Renal cortical epithelial cell (primary cell): ENCODE measurements at regions not wholly inside any gene's neighbourhood (a gene's known extent, or its start where the extent isn't known, plus 50 kb on each side); places are given as distances from the start of the nearest gene placed in this dataset.
"Not testable (repeated sequence)": the region's sequence is repeated elsewhere in the genome, so short reads cannot be mapped to it uniquely, and the experiment has no call there.

ENCODE experiments used
- DNase-seq: peaks from one replicate; pipeline ENCODE4 v3.0.0-alpha.2; 2011; ENCODE audit warnings: low read depth

GRCh38 chr17:34740565-34741520 lies 161.5 kb downstream of the TMEM132E start:
- no peak for DNase-seq

DNA sequence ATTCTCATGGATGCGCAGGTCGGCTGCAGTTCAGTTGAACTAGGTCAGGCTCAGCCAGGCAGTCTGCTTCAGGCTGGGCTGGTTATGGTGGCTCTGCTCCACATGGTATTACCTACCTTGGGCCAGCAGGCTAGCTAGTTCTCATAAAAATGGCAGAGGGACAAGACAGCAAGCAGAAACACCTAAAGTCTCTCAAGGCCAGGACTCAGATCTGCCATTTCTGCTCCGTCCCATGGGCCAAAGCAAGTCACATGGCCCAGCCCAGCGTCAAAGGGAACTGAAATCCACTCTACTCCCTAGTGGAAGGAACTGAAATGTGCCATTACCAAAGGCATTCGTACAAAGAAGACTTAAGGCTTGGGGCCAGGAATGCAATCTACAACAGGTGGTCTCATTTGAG lies 160.0 kb downstream of the TMEM132E start:
- DNase-seq, result no peak

GRCh38 chr17:34737673-34738072 lies 158.3 kb downstream of the TMEM132E start:
- DNase-seq, result not testable (repeated sequence)

DNA sequence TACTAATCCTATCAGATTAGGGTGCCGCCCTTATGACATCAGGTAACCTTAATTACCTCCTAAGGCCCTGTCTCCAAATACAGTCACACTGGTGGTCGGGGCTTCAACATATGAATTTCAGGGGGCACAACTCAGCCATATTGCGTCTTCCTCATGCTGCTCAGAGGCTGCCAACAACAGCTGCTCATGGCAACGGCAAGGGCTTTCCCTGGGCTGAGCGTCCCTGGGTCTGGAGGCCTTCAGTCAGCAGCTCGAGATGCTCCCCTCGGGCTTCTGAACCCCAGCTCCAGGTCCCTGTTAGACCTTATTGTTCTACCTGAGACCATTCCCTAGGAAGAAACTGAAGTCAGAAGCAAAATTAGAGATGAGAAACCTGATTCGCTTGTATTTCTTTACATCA lies 157.2 kb downstream of the TMEM132E start:
- no peak for DNase-seq

DNA sequence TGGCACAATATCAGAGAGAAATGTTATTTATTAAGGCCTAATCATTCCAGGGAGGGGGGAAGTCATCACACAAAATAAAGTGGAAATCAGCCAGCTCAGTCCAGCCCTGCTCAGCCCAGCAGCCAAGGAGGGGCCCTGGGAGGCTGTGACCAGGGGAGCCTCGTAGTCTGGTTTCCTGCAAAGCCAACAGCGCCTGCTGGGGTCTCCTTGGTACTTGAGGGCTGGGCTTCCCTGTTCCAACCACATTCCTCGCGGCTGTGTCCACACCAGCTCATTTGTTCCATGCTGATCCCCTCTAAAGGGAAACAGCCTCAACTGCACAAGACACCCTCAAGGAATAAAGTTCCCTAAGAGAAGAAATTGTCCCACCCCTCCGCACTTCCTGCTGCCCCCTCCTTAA lies 154.0 kb downstream of the TMEM132E start:
- DNase-seq, result no peak

DNA sequence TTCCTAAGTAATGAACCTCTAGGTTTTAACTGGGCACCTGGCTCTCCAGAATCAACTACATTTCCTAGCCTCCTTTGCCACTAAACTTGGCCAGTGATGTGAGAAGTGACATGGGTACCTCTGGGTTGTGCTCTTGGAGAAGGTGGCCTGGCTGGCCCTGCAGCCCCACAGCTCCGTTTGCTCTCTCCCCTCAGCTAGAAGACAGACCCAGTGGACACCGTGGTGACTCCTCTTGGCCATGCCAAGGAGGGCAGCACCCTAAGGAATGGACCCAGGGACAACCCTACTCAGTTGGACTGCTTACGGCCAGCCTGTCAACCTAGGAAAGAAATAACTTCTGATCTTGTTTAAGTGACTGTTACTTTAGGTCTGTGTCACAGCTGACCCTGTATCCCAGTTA lies 151.4 kb downstream of the TMEM132E start:
- no peak for DNase-seq

- no peak for DNase-seq
Observed at GRCh38 chr17:34728771-34729310, 149.5 kb downstream of the TMEM132E start.

- DNase-seq, result no peak
Observed at GRCh38 chr17:34727601-34728000, 148.2 kb downstream of the TMEM132E start.

- DNase-seq, result no peak
Observed at GRCh38 chr17:34726536-34727384, 147.4 kb downstream of the TMEM132E start.

GRCh38 chr17:34725725-34726124 lies 146.3 kb downstream of the TMEM132E start:
- DNase-seq, result no peak

- no peak for DNase-seq
Observed at GRCh38 chr17:34725008-34725407, 145.6 kb downstream of the TMEM132E start.

DNA sequence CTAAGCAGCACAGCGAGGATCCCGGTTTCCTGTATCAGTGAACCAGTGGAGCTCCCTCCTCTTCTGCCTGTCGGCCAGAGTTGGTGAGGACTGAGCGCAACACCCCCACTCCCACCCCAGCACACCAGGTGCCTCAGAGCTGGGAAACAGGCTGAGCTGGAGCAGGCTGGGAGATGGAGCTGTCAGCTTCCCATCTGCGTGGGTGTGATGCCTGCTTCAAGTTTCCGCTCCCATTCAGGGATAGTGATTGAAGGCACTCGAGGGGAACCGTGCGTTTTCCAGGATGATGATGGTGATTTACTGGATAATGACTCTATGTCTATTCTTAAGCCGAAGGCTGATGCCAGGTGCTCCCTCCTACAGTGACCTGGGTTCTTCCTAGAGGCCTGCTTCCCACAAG lies 144.5 kb downstream of the TMEM132E start:
- DNase-seq, result no peak

DNA sequence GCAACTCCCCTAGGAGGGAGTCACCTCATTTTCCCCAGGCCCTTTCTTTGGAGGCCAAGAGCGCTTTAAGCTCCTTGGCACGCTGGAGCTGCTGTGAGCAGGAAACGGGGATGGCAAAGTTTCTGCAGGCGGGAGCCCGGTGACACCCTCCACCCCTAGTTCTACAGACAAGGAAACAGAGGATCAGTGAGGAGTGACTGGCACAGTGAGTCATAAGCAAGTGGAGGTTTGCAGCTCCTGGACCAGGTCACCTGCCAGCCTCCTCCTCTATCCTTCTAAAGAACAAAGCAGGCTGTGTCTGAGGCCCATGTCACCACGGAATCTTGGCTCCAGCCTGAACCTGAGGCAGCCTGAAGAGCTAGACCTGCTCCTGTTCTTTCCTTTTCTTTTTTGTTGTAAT lies 141.9 kb downstream of the TMEM132E start:
- peak; percentile 16 for DNase-seq

GRCh38 chr17:34720760-34721159 lies 141.4 kb downstream of the TMEM132E start:
- peak; percentile 24 for DNase-seq

DNA sequence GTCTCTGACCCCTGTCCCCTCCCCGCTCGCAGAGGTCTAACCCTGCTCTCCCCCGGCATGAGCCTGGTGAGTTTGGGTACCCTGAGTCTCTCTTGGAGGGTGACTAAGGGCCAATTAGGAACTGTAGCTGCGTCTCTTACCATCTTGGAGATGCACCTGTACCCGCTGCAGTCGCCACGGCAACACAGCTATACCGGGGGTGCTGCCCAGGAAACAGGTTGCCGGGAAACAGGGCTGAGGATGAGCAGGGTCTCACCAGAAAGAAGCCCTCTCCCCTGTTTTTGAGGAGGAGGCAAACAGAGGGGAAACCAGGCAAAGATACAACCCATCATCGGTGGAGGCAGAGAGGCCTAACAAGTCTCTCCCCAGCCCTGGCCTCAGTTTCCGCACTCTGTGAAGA lies 140.2 kb downstream of the TMEM132E start:
- DNase-seq, result no peak

DNA sequence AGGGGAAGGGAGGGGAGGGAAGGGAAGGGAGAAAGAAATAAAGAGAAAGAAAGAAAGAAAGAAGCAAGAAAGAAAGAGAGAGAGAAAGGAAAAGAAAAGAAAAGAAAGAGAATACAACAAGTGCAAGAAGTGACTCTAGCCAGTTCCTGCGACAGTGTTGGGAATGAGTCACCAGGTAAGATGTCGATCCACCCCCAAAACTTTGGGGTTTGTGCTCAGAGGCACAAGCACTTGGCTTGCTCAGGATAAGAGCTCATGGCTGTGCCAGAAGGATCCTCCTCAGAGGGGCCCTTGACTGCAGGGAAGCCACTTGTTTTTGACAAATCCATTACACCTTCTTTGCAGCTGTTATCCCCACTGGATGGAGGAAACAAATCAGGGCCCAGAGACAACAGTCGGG lies 137.7 kb downstream of the TMEM132E start:
- no peak for DNase-seq

GRCh38 chr17:34716291-34716690 lies 136.9 kb downstream of the TMEM132E start:
- no peak for DNase-seq

DNA sequence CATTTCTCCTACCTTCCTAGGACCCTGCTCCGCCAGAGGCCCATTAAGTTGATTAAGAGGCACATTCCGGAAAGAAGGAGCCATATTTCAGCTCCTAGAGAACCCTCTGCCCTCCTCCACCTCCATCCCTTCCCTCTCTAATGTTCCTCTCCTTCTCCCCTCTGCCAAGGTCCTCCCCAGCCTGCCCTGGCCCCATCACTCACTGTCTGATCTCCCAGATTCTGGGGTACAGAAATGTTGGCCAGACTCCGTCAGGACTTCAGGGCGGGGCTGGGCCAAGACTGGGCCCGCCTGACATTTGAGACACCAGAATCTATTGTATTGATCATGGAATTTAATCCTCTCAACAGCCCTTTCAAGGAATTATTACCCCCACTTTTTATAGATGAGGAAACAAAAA lies 136.1 kb downstream of the TMEM132E start:
- DNase-seq, result no peak

GRCh38 chr17:34714475-34715410 lies 135.4 kb downstream of the TMEM132E start:
- DNase-seq, result no peak

GRCh38 chr17:34713687-34714086 lies 134.3 kb downstream of the TMEM132E start:
- no peak for DNase-seq

DNA sequence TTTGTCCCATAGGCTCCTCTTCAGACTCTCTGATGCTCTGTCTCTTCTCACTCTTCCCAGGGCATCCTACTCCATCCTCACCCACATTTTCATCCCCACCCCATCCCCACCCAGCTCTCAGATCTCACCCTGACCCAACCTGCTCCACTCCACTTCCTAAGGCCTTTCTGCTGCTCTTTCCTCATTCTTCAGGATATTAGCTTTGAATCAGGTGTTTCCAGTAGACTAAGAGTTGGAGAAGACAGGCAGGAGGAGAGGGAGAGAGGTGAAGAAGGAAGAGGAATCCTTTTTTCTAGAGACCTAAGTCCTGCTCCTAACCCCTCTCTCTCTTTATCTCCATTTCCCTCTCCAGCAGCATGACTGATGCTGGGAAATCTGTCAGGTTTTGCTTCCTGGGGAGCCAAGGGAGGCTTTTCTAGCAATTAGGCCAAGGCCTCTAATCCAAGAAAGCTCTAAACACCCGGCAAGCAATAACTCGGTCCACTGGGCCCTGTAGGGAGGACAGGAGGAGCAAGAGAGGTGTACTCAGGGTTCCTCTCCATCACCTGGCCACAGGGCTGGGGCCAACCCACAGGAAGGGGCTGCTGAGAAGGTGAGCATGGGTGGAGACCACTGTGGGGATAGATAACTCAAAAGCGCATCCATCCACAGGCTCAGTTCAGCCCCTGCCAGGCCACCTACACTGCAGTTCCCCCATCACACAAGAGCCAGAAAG lies 133.3 kb downstream of the TMEM132E start:
- no peak for DNase-seq
